ENCODE measurements at regions not wholly inside any gene's neighbourhood (a gene's known extent, or its start where the extent isn't known, plus 50 kb on each side); places are given as distances from the start of the nearest gene placed in this dataset.

DNA sequence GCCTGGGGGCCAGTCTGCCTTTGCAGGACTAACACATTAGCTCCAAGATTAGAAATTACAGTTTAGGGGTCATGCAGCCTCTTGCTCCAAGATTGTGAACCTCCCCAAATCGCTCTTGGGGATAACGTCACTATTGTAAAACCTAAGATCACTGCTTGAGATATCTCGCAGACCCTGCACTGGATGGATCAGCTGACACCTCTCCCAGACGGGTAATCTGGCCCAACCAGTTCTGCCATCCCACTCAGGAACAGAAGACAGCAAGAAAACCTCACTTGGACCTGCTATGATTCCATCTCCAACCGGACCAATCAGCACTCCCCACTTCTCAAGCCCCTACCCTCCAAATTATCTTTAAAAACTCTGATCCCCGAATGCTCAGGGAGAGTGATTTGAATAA is 431.2 kb downstream of the GPM6A start:
- DNase-seq = no peak

GRCh38 chr4:175385797-175386196 is 426.3 kb downstream of the GPM6A start:
- no peak for DNase-seq

GRCh38 chr4:175386776-175387507 is 425.1 kb downstream of the GPM6A start:
- no peak for DNase-seq

GRCh38 chr4:175394208-175394607 is 417.9 kb downstream of the GPM6A start:
- DNase-seq = no peak

DNA sequence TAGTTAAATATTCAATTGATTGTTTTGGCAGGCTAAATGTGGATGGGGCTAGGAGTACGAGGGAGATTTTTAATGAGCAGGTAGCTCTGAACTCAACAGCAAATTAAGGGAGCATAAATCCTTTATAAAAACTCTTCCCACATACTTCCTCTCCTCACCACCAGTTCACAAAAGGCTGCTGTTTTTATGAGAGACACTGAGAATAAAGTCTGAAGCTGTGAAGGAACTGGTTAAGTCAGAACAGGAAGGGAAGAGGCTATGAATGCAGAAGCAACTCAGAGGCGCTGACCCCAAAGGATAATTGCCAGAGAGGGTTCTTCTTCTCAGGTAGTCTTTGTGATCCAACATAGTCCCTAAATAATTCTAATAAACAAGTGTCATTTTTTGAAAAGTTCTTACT is 406.1 kb downstream of the GPM6A start:
- DNase-seq = no peak

DNA sequence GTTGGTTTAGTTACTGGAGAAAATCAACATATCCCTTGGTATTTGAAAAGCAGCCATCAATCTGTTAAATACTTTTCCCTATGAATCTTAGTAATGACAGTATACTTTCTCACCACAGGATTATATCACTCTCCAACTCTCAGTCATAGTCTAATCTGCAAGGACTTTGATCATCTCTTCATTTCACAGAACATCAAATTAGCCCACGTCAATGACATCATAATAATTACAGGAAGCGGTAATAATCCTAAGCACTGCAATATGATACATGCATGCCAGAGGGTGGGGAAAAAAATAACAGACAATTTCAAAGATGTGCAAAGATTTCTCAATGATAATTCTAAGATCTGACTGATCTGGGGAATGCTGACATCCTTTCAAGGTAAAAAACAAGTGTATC is 404.1 kb downstream of the GPM6A start:
- DNase-seq = no peak

DNA sequence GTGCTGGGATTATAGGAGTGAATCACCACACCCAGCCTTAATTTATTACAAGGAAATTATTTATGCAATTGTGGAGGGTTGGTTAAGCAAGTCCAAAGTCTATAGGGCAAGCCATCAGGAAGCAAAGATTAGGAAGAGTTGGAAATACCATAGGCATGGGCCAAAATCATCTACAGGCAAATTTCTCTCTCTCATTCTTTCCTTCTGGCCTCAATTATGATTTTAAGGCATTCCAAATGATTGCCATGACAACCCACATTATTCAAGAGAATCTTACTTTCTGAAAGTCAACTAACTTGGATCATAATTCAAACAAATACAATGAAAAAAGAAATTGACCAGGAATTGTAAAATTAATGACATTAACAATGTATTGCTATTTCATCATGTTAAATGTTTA is 400.8 kb downstream of the GPM6A start:
- no peak for DNase-seq

- DNase-seq = no peak
Measured at GRCh38 chr4:175412161-175412560, 399.9 kb downstream of the GPM6A start.

GRCh38 chr4:175412746-175413145 is 399.3 kb downstream of the GPM6A start:
- DNase-seq = no peak

DNA sequence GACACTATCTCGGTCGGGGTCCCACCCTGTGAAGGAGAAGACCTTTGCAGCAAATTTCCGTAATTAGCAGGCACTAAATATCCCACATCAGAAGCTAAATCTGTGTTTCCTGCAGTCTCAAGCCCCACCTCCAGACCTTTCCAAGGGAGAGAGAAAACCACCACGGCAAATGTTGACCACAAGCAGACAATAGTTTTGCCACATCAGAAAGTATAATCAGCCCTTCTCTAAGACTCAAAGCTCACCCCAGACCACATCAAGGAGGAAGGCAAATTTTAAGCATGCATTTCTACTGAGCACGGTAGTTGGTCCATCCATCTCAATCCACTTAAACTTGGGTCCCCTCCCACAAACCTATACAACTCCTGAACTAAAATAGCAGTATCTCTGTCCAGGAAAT is 398.5 kb downstream of the GPM6A start:
- DNase-seq = no peak

DNA sequence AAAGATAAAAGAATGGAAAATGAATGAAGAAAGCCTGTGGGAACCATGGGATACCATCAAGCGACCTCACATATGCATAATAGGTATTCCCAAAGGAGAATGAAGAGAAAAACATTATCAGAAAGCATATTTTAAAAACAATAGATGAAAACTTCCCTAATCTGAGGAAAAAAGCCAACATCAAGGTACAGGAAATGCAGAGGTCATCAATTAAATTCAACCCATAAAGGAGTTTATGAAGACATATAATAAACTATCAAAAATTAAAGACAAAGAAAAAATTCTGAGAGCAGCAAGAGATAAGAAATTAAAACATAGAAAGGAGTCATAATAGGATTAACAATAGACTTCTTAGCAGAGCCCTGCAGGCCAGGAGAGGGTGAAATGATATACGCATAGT is 397.5 kb downstream of the GPM6A start:
- DNase-seq = no peak

- DNase-seq = no peak
Measured at GRCh38 chr4:175418516-175418915, 393.5 kb downstream of the GPM6A start.

- DNase-seq = no peak
Measured at GRCh38 chr4:175419236-175419718, 392.8 kb downstream of the GPM6A start.

DNA sequence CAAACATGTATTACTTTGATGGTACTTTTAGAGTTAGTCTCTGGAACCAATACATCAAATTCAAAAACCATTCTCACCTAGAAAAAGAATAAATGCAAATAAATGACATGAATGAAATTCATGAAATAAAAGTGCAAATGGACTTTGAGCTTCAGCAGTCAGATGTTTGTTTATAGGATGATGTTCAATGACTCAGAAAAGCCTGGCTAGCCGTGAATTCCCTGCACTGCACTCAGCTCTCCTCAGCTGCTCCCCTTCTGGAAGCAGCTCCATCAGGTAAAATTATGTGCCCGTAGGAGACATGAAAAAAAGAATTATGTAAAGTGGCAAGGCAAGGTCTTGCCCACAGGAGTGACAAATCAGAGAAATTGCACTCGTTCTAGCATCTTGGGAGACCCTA is 390.6 kb downstream of the GPM6A start:
- DNase-seq = no peak

GRCh38 chr4:175422331-175422730 is 389.7 kb downstream of the GPM6A start:
- DNase-seq = no peak

DNA sequence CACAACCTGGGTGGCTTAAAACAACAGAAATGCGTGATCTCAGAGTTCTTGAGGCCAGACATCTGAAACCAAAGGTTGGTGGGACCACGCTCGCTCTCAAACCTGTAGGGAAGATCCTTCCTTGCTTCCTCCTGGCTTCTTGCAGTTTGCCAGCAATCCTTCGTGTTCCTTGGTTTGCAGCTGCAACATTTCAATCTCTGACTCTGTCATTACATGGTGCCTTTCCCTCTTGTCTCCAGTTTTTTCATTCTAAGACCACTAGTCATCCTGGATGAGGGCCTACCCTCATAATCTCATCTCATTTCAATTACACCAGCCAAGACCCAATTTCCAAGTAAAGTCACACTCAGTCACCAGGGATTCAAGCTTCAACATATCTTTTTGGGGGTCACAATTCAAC is 388.0 kb downstream of the GPM6A start:
- no peak for DNase-seq

- no peak for DNase-seq
Measured at GRCh38 chr4:175427751-175428150, 384.3 kb downstream of the GPM6A start.

- DNase-seq = no peak
Measured at GRCh38 chr4:175431694-175432093, 380.4 kb downstream of the GPM6A start.

GRCh38 chr4:175435381-175435783 is 376.7 kb downstream of the GPM6A start:
- no peak for DNase-seq

DNA sequence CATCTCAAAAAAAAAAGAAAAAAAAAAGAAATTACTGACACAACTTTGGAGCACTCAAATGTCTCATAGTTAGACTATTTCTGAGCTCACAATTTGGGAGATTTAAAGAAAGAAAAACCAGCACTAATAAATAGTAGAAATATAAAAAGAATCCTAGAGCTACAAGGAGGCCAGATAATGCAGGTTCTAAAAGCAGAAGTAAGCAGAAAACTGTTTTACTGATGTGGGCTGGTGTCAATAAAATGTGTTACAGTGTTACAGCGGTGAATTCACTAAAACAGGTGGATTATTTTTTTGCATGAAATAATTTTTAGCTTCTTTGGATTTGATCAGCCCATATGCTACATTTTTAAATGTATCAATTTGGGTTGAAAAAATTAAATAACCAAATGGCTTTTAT is 375.9 kb downstream of the GPM6A start:
- DNase-seq = no peak

GRCh38 chr4:175440786-175441185 is 371.3 kb downstream of the GPM6A start:
- DNase-seq = no peak

DNA sequence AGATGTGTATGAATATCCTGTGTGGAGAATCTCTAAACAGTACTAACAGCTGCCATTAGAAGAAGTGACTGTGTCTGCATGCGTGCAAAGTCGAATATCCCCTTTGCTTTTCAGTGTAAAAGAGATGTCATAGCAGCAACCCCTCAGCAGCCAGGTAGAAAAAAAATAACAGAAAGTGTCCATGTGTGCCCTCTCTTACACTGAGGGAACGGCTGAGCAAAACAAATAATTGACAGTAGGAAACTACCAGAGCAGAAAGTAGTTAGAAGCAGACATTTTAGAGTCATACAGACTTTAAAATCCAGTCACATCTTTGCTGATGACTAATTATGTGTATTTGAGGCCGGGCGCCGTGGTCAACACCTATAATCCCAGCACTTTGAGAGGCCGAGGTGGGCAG is 370.8 kb downstream of the GPM6A start:
- DNase-seq = no peak

DNA sequence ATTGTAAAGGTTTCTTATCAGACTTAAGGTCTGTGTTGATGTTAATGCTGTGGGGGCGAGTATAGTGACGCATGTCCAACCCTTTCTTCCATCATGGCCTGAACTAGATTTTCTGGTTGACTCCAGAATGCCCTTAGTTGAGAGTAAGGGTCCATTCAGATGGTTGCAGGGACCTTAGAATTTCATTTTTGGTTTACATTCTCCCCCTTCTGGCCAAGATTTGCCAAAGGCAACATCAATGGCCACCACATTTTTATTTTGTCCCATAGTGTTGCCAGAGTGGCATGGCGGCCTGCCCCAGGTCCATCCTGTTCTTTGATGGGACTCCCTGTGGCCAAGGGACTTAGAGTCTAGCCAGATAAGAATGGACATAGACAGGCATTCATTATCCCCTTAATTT is 368.5 kb downstream of the GPM6A start:
- no peak for DNase-seq

- DNase-seq = no peak
Measured at GRCh38 chr4:175444512-175444911, 367.6 kb downstream of the GPM6A start.

GRCh38 chr4:175447016-175447415 is 365.0 kb downstream of the GPM6A start:
- DNase-seq = no peak
